Endothelial cell of umbilical vein (primary cell): ENCODE measurements at regions not wholly inside any gene's neighbourhood (a gene's known extent, or its start where the extent isn't known, plus 50 kb on each side); places are given as distances from the start of the nearest gene placed in this dataset.

Experiments
- BruUV-seq: library from RNA; stranded (reverse); fragments of 400-500 nt; replicated peaks from 2 replicates; lab custom pipeline; 2021; lab: Mats Ljungman, UMichigan
- CTCF ChIA-PET: fragments of 300-600, 350-600 bp; sonication (Branson Sonifier 250); formaldehyde crosslinking; loops from one replicate; lab custom pipeline; 2021; ENCODE audit warnings: antibody characterized with exemption, inconsistent platforms; lab: Charles Lee
- POLR2A ChIA-PET: fragments of 300-600, 350-600 bp; sonication (Branson Sonifier 250); formaldehyde crosslinking; loops from one replicate; lab custom pipeline; 2021; ENCODE audit warnings: antibody characterized with exemption, inconsistent platforms; lab: Charles Lee
- DNase-seq: peaks from one replicate; pipeline ENCODE4 v3.0.0-alpha.2; 2011; ENCODE audit warnings: low read depth, low spot score
- FAIRE-seq: peaks from 2 replicates; lab custom pipeline; 2011; peaks lifted over from hg19 to GRCh38; lab: Jason Lieb, UNC
- H2AFZ ChIP-seq: 2 replicates; pipeline ENCODE4 v1.6.0; 2012; ENCODE audit warnings: low read depth, low read length, control low read depth, inconsistent platforms
- H3K27ac ChIP-seq: 2 replicates; pipeline ENCODE4 v1.5.1; 2011; ENCODE audit warnings: low read depth, mild to moderate bottlenecking, control low read depth, low read length, moderate library complexity; ENCODE audit not compliant: insufficient read depth
- H3K27me3 ChIP-seq, 2 experiments: 2 replicates each; pipeline versions ENCODE4 v1.6.0 to v1.6.1; 2011; ENCODE audit warnings: low read length in 2 of 2, mixed read lengths in 1 of 2; ENCODE audit not compliant: control insufficient read depth in 2 of 2, insufficient read depth in 2 of 2
- H3K36me3 ChIP-seq, 2 experiments: 2 replicates in 1 of 2; 3 replicates in 1 of 2; pipeline ENCODE4 v1.5.1; 2011; ENCODE audit warnings: low read length in 2 of 2, mild to moderate bottlenecking in 1 of 2, moderate library complexity in 1 of 2; ENCODE audit not compliant: control insufficient read depth in 2 of 2, insufficient read depth in 2 of 2; ENCODE audit errors: extremely low read depth in 1 of 2
- H3K4me1 ChIP-seq: 3 replicates; pipeline ENCODE4 v1.5.1; 2011; ENCODE audit warnings: mild to moderate bottlenecking, low read length; ENCODE audit not compliant: control insufficient read depth, insufficient read depth; ENCODE audit errors: extremely low read depth
- H3K4me2 ChIP-seq: 2 replicates; pipeline ENCODE4 v1.6.1; 2011; ENCODE audit warnings: low read length, control low read depth, mixed read lengths; ENCODE audit not compliant: insufficient read depth
- H3K4me3 ChIP-seq, 3 experiments: fragments of 200-600 bp in 1 of 3; sonication (generic), shearing (Covaris generic) in 1 of 3; replicated peaks in 1 of 3; 2 replicates each; pipeline ENCODE4 v1.5.1; 2011 to 2016; ENCODE audit warnings: control low read depth in 3 of 3, low read length in 3 of 3, mild to moderate bottlenecking in 2 of 3, inconsistent platforms in 1 of 3, low read depth in 1 of 3, moderate library complexity in 1 of 3; ENCODE audit not compliant: insufficient read depth in 1 of 3
- H3K79me2 ChIP-seq: 2 replicates; pipeline ENCODE4 v1.6.0; 2012; ENCODE audit warnings: low read length, inconsistent platforms; ENCODE audit not compliant: control insufficient read depth, insufficient read depth
- H3K9ac ChIP-seq: replicated peaks from 2 replicates; pipeline ENCODE3; 2011; ENCODE audit warnings: low read length, control low read depth; ENCODE audit not compliant: insufficient read depth; ENCODE audit errors: extremely low read depth
- H3K9me1 ChIP-seq: replicated peaks from 3 replicates; pipeline ENCODE4 v1.6.0; 2011; ENCODE audit warnings: mild to moderate bottlenecking, low read length; ENCODE audit not compliant: control insufficient read depth, insufficient read depth; ENCODE audit errors: extremely low read depth
- H3K9me3 ChIP-seq: replicated peaks from 2 replicates; pipeline ENCODE4 v1.5.1; 2012; ENCODE audit warnings: low read length, inconsistent platforms; ENCODE audit not compliant: control insufficient read depth, insufficient read depth
- H4K20me1 ChIP-seq: replicated peaks from 2 replicates; pipeline ENCODE3; 2011; ENCODE audit warnings: mild to moderate bottlenecking, low read length; ENCODE audit not compliant: control insufficient read depth, insufficient read depth; ENCODE audit errors: extremely low read depth
- EZH2 ChIP-seq: IDR thresholded peaks from 2 replicates; pipeline ENCODE4 v1.6.1; 2012; ENCODE audit warnings: borderline replicate concordance, low read depth, mild to moderate bottlenecking, moderate library complexity, low read length, inconsistent platforms; ENCODE audit not compliant: severe bottlenecking
- FOS ChIP-seq: IDR thresholded peaks from 2 replicates; pipeline ENCODE4 v1.6.1; 2011; ENCODE audit warnings: mild to moderate bottlenecking, low read length, moderate library complexity, borderline replicate concordance; ENCODE audit not compliant: insufficient read depth
- GATA2 ChIP-seq: IDR thresholded peaks from 2 replicates; pipeline ENCODE4 v1.7.0; 2011; ENCODE audit warnings: low read depth, mild to moderate bottlenecking, moderate library complexity, mixed read lengths, low read length; ENCODE audit not compliant: insufficient read length, insufficient read depth
- JUN ChIP-seq: IDR thresholded peaks from 2 replicates; pipeline ENCODE4 v1.6.1; 2011; ENCODE audit warnings: borderline replicate concordance, low read depth; ENCODE audit not compliant: insufficient read length, insufficient read depth
- MYC ChIP-seq: IDR thresholded peaks from one replicate; pipeline ENCODE4 v1.6.1; 2011; ENCODE audit warnings: mild to moderate bottlenecking, low read depth, low read length
- POLR2A ChIP-seq: IDR thresholded peaks from 2 replicates; pipeline ENCODE4 v1.6.1; 2012; ENCODE audit warnings: low read depth, mild to moderate bottlenecking, control low read depth, low read length
- POLR2AphosphoS5 ChIP-seq: IDR thresholded peaks from 2 replicates; pipeline ENCODE4 v1.6.1; 2012; ENCODE audit warnings: low read depth, mild to moderate bottlenecking, control low read depth, low read length, moderate library complexity; ENCODE audit not compliant: insufficient read depth
- dilution Hi-C: fragments of 300-500 bp; cut with MboI; formaldehyde crosslinking; loops from one replicate; pipeline ENCODE4 v1.15.0; 2019; ENCODE audit warnings: low sequenced_read_pairs; ENCODE audit not compliant: extremely low pct_ligation_motif_present
- intact Hi-C: fragments of 100-400 bp; cut with micrococcal nuclease; formaldehyde crosslinking; loops from one replicate; pipeline ENCODE4 v1.10.0; 2022
- TF ChIP-seq, protein P1 (sequence below), 2 donors: IDR thresholded peaks; 1 replicate in 1 of 2; 2 replicates in 1 of 2; pipeline ENCODE4 v1.5.1; 2011; ENCODE audit warnings: low read length in 2 of 2, mild to moderate bottlenecking in 2 of 2, moderate library complexity in 2 of 2, control low read depth in 1 of 2, inconsistent platforms in 1 of 2, low read depth in 1 of 2; ENCODE audit not compliant: insufficient read depth in 1 of 2; ENCODE audit errors: extremely low read depth in 1 of 2
- TF ChIP-seq, protein P2 (sequence below): IDR thresholded peaks from 2 replicates; pipeline ENCODE4 v1.6.1; 2011; ENCODE audit not compliant: insufficient read depth, insufficient read length

DNA sequence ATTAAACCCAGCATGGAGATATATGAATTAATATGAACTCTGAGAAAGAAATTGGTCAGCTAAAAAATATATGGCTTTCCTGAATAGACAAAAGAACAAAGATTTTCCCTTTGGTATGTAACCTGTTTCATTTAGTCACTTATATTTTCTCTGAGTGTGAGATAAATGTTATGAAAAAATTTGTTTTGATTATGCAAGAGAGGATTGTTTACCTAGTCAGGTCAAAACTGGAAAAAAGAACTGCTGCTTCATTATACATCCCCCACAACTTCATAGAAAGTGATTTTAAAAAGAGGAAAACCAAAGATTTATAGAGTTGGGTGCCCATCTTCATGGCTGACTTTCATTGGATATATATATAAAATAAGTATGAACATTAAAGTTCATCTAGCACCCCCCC is 242.2 kb upstream of the FN1 start:
- H3K36me3 ChIP-seq, result peaks cover 0 to 3% of the 10 kb centered on the region in 2 experiments
- H3K4me1 ChIP-seq, result no peaks in the 10 kb centered on the region
- no peak overlapping the region for H3K9ac ChIP-seq
- dilution Hi-C loops (no loop called here), intact Hi-C loops (no loop called here)
- no peaks in the 10 kb centered on the region for H3K79me2 ChIP-seq
- no peaks in the 10 kb centered on the region for H3K9me1 ChIP-seq
- no peaks in the 10 kb centered on the region for H3K9me3 ChIP-seq
- H3K4me2 ChIP-seq, result no peak overlapping the region
- H3K27me3 ChIP-seq, result no peaks in the 10 kb centered on the region
- H4K20me1 ChIP-seq, result no peaks in the 10 kb centered on the region
- H3K4me3 ChIP-seq, result no peak overlapping the region
- no peak overlapping the region for H2AFZ ChIP-seq
- CTCF ChIA-PET, result no interaction called here
- BruUV-seq, result no TSS peak
- DNase-seq (no peak), FAIRE-seq (no peak)
- POLR2A ChIA-PET, result interaction anchor here (0.6 kb wide), 1 partner anchor 17 kb away, joined by 3 read pairs; no protein-coding TSS in a partner anchor
- H3K27ac ChIP-seq, result no peak overlapping the region
- TF ChIP-seq EZH2 (no peak), FOS (no peak), POLR2A (no peak), GATA2 (no peak)
- TF ChIP-seq, protein P1, sequence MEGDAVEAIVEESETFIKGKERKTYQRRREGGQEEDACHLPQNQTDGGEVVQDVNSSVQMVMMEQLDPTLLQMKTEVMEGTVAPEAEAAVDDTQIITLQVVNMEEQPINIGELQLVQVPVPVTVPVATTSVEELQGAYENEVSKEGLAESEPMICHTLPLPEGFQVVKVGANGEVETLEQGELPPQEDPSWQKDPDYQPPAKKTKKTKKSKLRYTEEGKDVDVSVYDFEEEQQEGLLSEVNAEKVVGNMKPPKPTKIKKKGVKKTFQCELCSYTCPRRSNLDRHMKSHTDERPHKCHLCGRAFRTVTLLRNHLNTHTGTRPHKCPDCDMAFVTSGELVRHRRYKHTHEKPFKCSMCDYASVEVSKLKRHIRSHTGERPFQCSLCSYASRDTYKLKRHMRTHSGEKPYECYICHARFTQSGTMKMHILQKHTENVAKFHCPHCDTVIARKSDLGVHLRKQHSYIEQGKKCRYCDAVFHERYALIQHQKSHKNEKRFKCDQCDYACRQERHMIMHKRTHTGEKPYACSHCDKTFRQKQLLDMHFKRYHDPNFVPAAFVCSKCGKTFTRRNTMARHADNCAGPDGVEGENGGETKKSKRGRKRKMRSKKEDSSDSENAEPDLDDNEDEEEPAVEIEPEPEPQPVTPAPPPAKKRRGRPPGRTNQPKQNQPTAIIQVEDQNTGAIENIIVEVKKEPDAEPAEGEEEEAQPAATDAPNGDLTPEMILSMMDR (IDR thresholded peaks at IDR 0.05; ENCODE audit: extremely low read depth in 1 of 2, insufficient read depth in 1 of 2, low read depth in 1 of 2, low read length in 2 of 2), result no peak

DNA sequence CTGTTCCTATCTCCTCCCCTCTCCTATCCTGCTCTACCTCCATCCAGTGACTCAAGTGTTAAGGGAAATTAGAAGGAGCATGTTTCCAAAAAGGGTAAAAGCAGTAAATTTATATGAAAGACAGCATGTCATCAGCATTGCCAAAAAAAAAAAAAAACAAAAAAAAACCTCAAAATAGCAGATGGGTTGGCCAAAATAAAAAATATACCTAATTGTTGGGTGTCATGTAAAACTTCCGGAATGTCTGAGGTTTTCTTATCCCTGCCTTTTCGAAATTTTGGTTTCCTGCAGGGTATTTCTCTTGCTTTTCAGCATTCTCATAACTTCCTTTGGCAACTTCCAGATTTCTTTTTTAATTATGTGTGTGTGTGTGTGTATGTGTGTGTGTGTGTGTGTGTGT is 241.6 kb upstream of the FN1 start:
- intact Hi-C loops, result no loop called here
- H3K9ac ChIP-seq, result no peak overlapping the region
- H3K4me2 ChIP-seq, result no peak overlapping the region
- dilution Hi-C loops, result no loop called here
- H3K27ac ChIP-seq, result no peak overlapping the region
- TF ChIP-seq POLR2AphosphoS5 (no peak), MYC (no peak), FOS (no peak), POLR2A (no peak), GATA2 (no peak), JUN (no peak)
- TF ChIP-seq, protein P1 (IDR thresholded peaks at IDR 0.05; ENCODE audit: extremely low read depth in 1 of 2, insufficient read depth in 1 of 2, low read depth in 1 of 2, low read length in 2 of 2), result no peak
- TF ChIP-seq, protein P2, sequence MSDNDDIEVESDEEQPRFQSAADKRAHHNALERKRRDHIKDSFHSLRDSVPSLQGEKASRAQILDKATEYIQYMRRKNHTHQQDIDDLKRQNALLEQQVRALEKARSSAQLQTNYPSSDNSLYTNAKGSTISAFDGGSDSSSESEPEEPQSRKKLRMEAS, result no peak
- FAIRE-seq (no peak), DNase-seq (no peak)
- ChIA-PET POLR2A (no interaction called here), CTCF (no interaction called here)
- no peaks in the 10 kb centered on the region for H3K9me3 ChIP-seq
- peaks cover 0 to 3% of the 10 kb centered on the region in 2 experiments for H3K36me3 ChIP-seq
- H4K20me1 ChIP-seq, result no peaks in the 10 kb centered on the region
- no peaks in the 10 kb centered on the region for H3K27me3 ChIP-seq
- H3K4me3 ChIP-seq, result no peak overlapping the region
- no TSS peak for BruUV-seq
- no peaks in the 10 kb centered on the region for H3K4me1 ChIP-seq
- no peaks in the 10 kb centered on the region for H3K9me1 ChIP-seq
- H3K79me2 ChIP-seq, result no peaks in the 10 kb centered on the region
- H2AFZ ChIP-seq, result no peak overlapping the region
